Gastroesophageal sphincter (tissue), 4 donors: ENCODE measurements at regions not wholly inside any gene's neighbourhood (a gene's known extent, or its start where the extent isn't known, plus 50 kb on each side); places are given as distances from the start of the nearest gene placed in this dataset.

Experiments
- ATAC-seq: fragments of 150-250 bp; one replicate; pipeline ENCODE4 v1.9.1; 2016; ENCODE audit warnings: mild to moderate bottlenecking, moderate library complexity
- H3K27ac ChIP-seq, 4 donors: fragments of 200-600 bp; sonication (generic) in 3 of 4; 1 replicate in 3 of 4; 2 replicates in 1 of 4; pipeline ENCODE4 v1.5.1; 2016 to 2019
- H3K27me3 ChIP-seq: fragments of 200-600 bp; sonication (generic); one replicate; pipeline ENCODE4 v1.5.1; 2019
- H3K36me3 ChIP-seq, 2 donors: fragments of 200-600 bp; sonication (generic); one replicate each; pipeline ENCODE4 v1.5.1; 2019; ENCODE audit warnings: control low read depth in 1 of 2
- H3K4me1 ChIP-seq, 3 donors: fragments of 200-600 bp; sonication (generic); 1 replicate in 2 of 3; 2 replicates in 1 of 3; pipeline ENCODE4 v1.5.1; 2016 to 2019; ENCODE audit warnings: control low read depth in 2 of 3
- H3K4me3 ChIP-seq, 2 donors: fragments of 200-600 bp; sonication (generic); one replicate each; pipeline ENCODE4 v1.5.1; 2019; ENCODE audit warnings: mild to moderate bottlenecking in 1 of 2, moderate library complexity in 1 of 2
- H3K9me3 ChIP-seq, 3 donors: fragments of 200-600 bp; sonication (generic); one replicate each; pipeline ENCODE4 v1.5.1; 2017 to 2019; ENCODE audit warnings: control low read depth in 2 of 3
- EP300 ChIP-seq: sonication (generic); formaldehyde crosslinking; IDR thresholded peaks from one replicate; pipeline ENCODE4 v1.6.1; 2017; ENCODE audit warnings: antibody characterized with exemption, mild to moderate bottlenecking
- POLR2A ChIP-seq, 2 donors: fragments of 450-650 bp; IDR thresholded peaks; one replicate each; pipeline ENCODE4 v1.6.1; 2017; ENCODE audit warnings: antibody characterized with exemption in 2 of 2, mild to moderate bottlenecking in 2 of 2, moderate library complexity in 1 of 2
- POLR2AphosphoS5 ChIP-seq: sonication (generic); formaldehyde crosslinking; IDR thresholded peaks from one replicate; pipeline ENCODE4 v1.6.1; 2017; ENCODE audit warnings: antibody characterized with exemption
- WGBS, 2 donors: methylation state at CpG; one replicate each; pipeline ENCODE4 v1.1.5; 2018; ENCODE audit warnings: low coverage in 1 of 2; 5-methylcytosine and 5-hydroxymethylcytosine counted together
- TF ChIP-seq, protein P1 (sequence below), 4 experiments: fragments of 200-600 bp in 2 of 4; fragments of 450-650 bp in 2 of 4; sonication (generic) in 1 of 4; IDR thresholded peaks; one replicate each; pipeline ENCODE4 v1.5.1; 2017 to 2019; ENCODE audit warnings: antibody characterized with exemption in 4 of 4, mild to moderate bottlenecking in 2 of 4, moderate library complexity in 2 of 4

DNA sequence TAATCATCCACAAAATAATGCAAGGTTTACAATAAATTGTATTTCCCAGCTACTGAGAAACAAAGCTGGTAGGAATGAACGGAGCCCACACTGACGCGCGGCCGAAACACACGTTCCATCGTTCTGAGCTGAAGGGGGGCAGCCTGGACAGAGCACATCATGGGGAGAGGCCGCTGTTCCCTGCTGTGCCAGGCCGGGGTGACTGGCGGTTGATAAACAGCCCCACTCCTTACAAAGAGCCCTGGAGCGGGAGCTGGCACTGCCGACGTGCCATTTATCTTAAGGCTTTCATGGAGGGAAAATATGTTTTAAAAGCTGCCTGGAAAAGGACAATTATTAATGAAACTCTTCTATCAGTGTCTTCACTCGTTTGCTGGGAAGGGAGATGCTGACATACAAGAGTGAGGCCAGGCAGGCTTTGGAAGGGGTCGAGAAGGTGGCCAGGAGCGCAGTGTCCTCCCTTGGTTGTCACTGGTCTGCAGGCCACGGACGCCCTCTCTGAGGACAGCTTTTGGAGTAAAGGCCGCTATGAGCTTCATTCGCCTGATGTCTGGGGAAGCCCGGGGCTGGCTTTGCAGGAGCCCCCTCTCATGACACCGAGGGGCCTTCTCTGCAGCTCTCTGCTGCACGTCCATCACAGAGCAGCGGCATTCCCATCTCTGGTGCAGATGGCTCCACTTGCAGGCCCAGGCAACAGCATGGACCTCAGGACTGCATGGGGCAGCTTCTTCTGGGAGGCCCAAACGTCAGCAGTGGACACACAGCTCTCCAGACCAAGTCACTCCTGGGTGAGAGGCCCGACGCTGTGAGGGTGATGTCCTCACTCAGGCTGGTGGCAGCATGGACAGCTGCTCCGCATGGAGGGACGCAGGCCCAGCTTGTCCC lies 355.3 kb upstream of the SFSWAP start:
- Histone ChIP-seq H3K27ac (no peak overlapping the region), H3K4me3 (no peak overlapping the region), H3K27me3 (peaks cover 35% of the 10 kb centered on the region), H3K9me3 (no peaks in the 10 kb centered on the region), H3K36me3 (no peaks in the 10 kb centered on the region), H3K4me1 (no peaks in the 10 kb centered on the region)
- no peak for ATAC-seq
- TF ChIP-seq EP300 (no peak), POLR2AphosphoS5 (no peak), POLR2A (IDR thresholded peaks at IDR 0.05) (no peak)
- TF ChIP-seq, protein P1, sequence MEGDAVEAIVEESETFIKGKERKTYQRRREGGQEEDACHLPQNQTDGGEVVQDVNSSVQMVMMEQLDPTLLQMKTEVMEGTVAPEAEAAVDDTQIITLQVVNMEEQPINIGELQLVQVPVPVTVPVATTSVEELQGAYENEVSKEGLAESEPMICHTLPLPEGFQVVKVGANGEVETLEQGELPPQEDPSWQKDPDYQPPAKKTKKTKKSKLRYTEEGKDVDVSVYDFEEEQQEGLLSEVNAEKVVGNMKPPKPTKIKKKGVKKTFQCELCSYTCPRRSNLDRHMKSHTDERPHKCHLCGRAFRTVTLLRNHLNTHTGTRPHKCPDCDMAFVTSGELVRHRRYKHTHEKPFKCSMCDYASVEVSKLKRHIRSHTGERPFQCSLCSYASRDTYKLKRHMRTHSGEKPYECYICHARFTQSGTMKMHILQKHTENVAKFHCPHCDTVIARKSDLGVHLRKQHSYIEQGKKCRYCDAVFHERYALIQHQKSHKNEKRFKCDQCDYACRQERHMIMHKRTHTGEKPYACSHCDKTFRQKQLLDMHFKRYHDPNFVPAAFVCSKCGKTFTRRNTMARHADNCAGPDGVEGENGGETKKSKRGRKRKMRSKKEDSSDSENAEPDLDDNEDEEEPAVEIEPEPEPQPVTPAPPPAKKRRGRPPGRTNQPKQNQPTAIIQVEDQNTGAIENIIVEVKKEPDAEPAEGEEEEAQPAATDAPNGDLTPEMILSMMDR (IDR thresholded peaks at IDR 0.05) = no peak
- 53 to 75% methylated on average over 7 to 17 of the region's 29 CpGs for WGBS, 2 donors

DNA sequence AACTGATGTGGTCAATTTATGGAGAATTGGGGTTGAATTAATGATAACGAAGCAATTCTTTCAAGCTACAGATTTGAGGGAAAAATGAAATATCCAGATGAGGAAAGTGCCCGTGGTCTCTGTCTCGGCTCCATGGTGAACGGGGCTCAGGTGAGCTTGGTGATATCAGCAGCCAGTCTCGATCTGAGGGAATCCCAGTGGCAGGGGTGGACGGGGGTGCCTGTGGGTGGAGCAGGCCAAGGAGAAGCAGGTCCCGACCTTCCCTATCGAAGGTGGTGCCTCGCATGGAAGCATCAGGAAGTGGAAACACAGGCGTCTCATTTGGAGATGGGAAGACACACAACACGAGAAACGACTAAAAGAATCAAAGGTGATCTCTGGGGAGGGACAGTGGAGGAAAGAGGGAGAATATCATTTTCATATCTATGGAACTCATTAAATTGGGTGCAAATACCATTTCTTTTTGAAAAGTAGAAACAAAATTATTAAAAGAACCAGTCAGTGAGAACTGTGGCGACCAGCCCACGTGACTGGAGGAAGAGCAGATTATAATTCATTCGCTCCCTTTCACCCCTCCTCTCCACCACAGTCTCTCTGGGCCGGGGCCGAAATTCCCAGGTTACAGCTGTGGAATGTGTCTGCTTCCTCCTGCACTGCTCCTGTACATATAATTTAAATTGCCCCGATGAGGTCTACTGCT lies 354.3 kb upstream of the SFSWAP start:
- Histone ChIP-seq H3K4me3 (no peak overlapping the region), H3K36me3 (no peaks in the 10 kb centered on the region), H3K9me3 (no peaks in the 10 kb centered on the region), H3K4me1 (no peaks in the 10 kb centered on the region), H3K27ac (no peak overlapping the region), H3K27me3 (peaks cover 25% of the 10 kb centered on the region)
- no peak for ATAC-seq
- TF ChIP-seq, protein P1 (IDR thresholded peaks at IDR 0.05) = no peak
- TF ChIP-seq POLR2A (IDR thresholded peaks at IDR 0.05) (no peak), POLR2AphosphoS5 (no peak), EP300 (no peak)
- 57 to 60% methylated on average over 8 to 16 of the region's 18 CpGs for WGBS, 2 donors

DNA sequence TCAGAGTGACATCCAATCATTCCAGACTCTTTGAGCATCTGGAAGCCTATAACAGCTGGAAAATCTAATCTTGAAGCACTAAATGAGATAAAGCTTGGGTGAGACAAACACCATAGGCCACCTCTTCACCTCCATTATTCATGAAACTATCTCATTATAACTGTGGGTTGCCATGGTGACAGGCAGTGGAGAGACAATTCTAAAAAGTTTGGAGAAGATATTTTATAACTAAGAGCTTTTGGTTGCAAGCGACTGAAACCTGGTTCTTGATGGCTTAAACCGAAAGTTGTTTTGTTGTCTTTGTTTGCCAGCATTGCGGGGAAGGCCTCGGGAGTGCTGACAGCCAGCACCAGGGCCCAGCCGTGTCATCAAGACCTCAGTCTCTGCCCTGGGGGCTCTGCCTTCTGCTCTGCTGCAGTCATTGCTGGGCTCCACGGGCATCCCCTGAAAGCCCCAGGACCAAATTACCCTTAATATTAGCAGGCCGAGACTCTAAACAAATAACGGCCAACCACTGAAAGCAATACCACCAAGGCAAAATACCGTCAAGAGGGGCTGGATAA lies 353.6 kb upstream of the SFSWAP start:
- Histone ChIP-seq H3K4me1 (no peaks in the 10 kb centered on the region), H3K27ac (no peak overlapping the region)
- 76 to 82% methylated on average over 4 to 5 of the region's 9 CpGs for WGBS, 2 donors

DNA sequence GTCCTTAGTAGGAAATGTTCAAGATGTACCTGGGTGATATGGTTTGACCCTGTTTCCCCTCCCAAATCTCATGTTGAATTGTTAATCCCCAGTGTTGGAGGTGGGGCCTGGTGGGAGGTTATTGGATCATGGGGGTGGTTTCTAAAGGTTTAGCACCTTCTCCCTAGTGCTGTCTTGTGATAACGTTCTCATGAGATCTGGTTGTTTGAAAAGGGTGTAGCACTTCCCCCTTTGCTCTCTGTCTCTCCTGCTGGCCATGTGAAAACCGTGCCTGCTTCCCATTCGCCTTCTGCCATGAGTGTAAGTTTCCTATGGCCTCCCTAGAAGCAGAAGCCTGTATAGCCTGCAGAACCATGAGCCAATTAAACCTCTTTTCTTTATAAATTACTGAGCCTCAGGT lies 353.0 kb upstream of the SFSWAP start:
- Histone ChIP-seq H3K27ac (no peak overlapping the region), H3K4me1 (no peaks in the 10 kb centered on the region), H3K27me3 (peaks cover 17% of the 10 kb centered on the region), H3K9me3 (no peaks in the 10 kb centered on the region), H3K36me3 (no peaks in the 10 kb centered on the region), H3K4me3 (no peak overlapping the region)
- TF ChIP-seq, protein P1 (IDR thresholded peaks at IDR 0.05) = no peak
- TF ChIP-seq POLR2A (IDR thresholded peaks at IDR 0.05) (no peak), EP300 (no peak), POLR2AphosphoS5 (no peak)
- ATAC-seq = no peak
- 27 to 62% methylated on average over 3 of the region's 3 CpGs for WGBS, 2 donors

More for the DNA sequence above, 353.6 kb upstream of the SFSWAP start:
- Histone ChIP-seq H3K27me3 (peaks cover 20% of the 10 kb centered on the region), H3K4me3 (no peak overlapping the region), H3K9me3 (no peaks in the 10 kb centered on the region), H3K36me3 (no peaks in the 10 kb centered on the region)
- no peak for ATAC-seq
- no peak for TF ChIP-seq POLR2A (IDR thresholded peaks at IDR 0.05)
- TF ChIP-seq, protein P1 (IDR thresholded peaks at IDR 0.05) = no peak
- no peak for TF ChIP-seq POLR2AphosphoS5
- no peak for TF ChIP-seq EP300
